ENCODE measurements at regions not wholly inside any gene's neighbourhood (a gene's known extent, or its start where the extent isn't known, plus 50 kb on each side); places are given as distances from the start of the nearest gene placed in this dataset.

- peaks cover 23% of the 10 kb centered on the region for H3K4me1 Mint-ChIP-seq (ENCODE audit: unreplicated experiment)
- no peaks in the 10 kb centered on the region for H3K9me3 Mint-ChIP-seq (ENCODE audit: unreplicated experiment)
- no peak overlapping the region for H3K4me3 Mint-ChIP-seq (ENCODE audit: unreplicated experiment)
- H3K36me3 Mint-ChIP-seq (ENCODE audit: unreplicated experiment): no peaks in the 10 kb centered on the region
- no peak for TF ChIP-seq CTCF (IDR thresholded peaks at IDR 0.05)
- H3K27ac Mint-ChIP-seq (ENCODE audit: unreplicated experiment): no peak overlapping the region
- H3K27me3 Mint-ChIP-seq (ENCODE audit: unreplicated experiment): peaks cover 40% of the 10 kb centered on the region
- DNase-seq (ENCODE audit: extremely low spot score, unreplicated experiment): no peak
Measured at GRCh38 chr11:101743828-101744227, 160.0 kb upstream of the TRPC6 start.

GRCh38 chr11:101741479-101742175 is 157.8 kb upstream of the TRPC6 start:
- Mint-ChIP-seq H3K27ac (ENCODE audit: unreplicated experiment) (no peak overlapping the region), H3K4me3 (ENCODE audit: unreplicated experiment) (no peak overlapping the region)

GRCh38 chr11:101741061-101741460 is 157.3 kb upstream of the TRPC6 start:
- no peak overlapping the region for H3K27ac Mint-ChIP-seq (ENCODE audit: unreplicated experiment)
- H3K4me3 Mint-ChIP-seq (ENCODE audit: unreplicated experiment): no peak overlapping the region
- no peak for DNase-seq (ENCODE audit: extremely low spot score, unreplicated experiment)
- H3K9me3 Mint-ChIP-seq (ENCODE audit: unreplicated experiment): no peaks in the 10 kb centered on the region
- no peak for TF ChIP-seq CTCF (IDR thresholded peaks at IDR 0.05)
- H3K27me3 Mint-ChIP-seq (ENCODE audit: unreplicated experiment): peaks cover 34% of the 10 kb centered on the region
- H3K4me1 Mint-ChIP-seq (ENCODE audit: unreplicated experiment): peaks cover 19% of the 10 kb centered on the region
- no peaks in the 10 kb centered on the region for H3K36me3 Mint-ChIP-seq (ENCODE audit: unreplicated experiment)

More at GRCh38 chr11:101741479-101742175, 157.8 kb upstream of the TRPC6 start:
- no peaks in the 10 kb centered on the region for H3K9me3 Mint-ChIP-seq (ENCODE audit: unreplicated experiment)
- peaks cover 20% of the 10 kb centered on the region for H3K4me1 Mint-ChIP-seq (ENCODE audit: unreplicated experiment)
- H3K27me3 Mint-ChIP-seq (ENCODE audit: unreplicated experiment): peaks cover 34% of the 10 kb centered on the region
- no peaks in the 10 kb centered on the region for H3K36me3 Mint-ChIP-seq (ENCODE audit: unreplicated experiment)
- DNase-seq (ENCODE audit: extremely low spot score, unreplicated experiment): no peak
- TF ChIP-seq CTCF (IDR thresholded peaks at IDR 0.05): no peak

- Mint-ChIP-seq H3K27me3 (ENCODE audit: unreplicated experiment) (peaks cover 28% of the 10 kb centered on the region), H3K4me3 (ENCODE audit: unreplicated experiment) (no peak overlapping the region), H3K4me1 (ENCODE audit: unreplicated experiment) (peaks cover 6% of the 10 kb centered on the region), H3K36me3 (ENCODE audit: unreplicated experiment) (no peaks in the 10 kb centered on the region), H3K27ac (ENCODE audit: unreplicated experiment) (no peak overlapping the region), H3K9me3 (ENCODE audit: unreplicated experiment) (no peaks in the 10 kb centered on the region)
- DNase-seq (ENCODE audit: extremely low spot score, unreplicated experiment): no peak
- TF ChIP-seq CTCF (IDR thresholded peaks at IDR 0.05): no peak
Measured at GRCh38 chr11:101738452-101738851, 154.6 kb upstream of the TRPC6 start.

- peaks cover 7% of the 10 kb centered on the region for H3K9me3 Mint-ChIP-seq (ENCODE audit: unreplicated experiment)
- no peak for TF ChIP-seq CTCF (IDR thresholded peaks at IDR 0.05)
- peaks cover 8% of the 10 kb centered on the region for H3K4me1 Mint-ChIP-seq (ENCODE audit: unreplicated experiment)
- peaks cover 23% of the 10 kb centered on the region for H3K27me3 Mint-ChIP-seq (ENCODE audit: unreplicated experiment)
- H3K36me3 Mint-ChIP-seq (ENCODE audit: unreplicated experiment): no peaks in the 10 kb centered on the region
- no peak overlapping the region for H3K27ac Mint-ChIP-seq (ENCODE audit: unreplicated experiment)
- no peak overlapping the region for H3K4me3 Mint-ChIP-seq (ENCODE audit: unreplicated experiment)
- DNase-seq (ENCODE audit: extremely low spot score, unreplicated experiment): no peak
Measured at GRCh38 chr11:101729406-101730078, 145.7 kb upstream of the TRPC6 start.

Data from osteocyte (in vitro differentiated cells).